ENCODE measurements at regions not wholly inside any gene's neighbourhood (a gene's known extent, or its start where the extent isn't known, plus 50 kb on each side); places are given as distances from the start of the nearest gene placed in this dataset.

DNA sequence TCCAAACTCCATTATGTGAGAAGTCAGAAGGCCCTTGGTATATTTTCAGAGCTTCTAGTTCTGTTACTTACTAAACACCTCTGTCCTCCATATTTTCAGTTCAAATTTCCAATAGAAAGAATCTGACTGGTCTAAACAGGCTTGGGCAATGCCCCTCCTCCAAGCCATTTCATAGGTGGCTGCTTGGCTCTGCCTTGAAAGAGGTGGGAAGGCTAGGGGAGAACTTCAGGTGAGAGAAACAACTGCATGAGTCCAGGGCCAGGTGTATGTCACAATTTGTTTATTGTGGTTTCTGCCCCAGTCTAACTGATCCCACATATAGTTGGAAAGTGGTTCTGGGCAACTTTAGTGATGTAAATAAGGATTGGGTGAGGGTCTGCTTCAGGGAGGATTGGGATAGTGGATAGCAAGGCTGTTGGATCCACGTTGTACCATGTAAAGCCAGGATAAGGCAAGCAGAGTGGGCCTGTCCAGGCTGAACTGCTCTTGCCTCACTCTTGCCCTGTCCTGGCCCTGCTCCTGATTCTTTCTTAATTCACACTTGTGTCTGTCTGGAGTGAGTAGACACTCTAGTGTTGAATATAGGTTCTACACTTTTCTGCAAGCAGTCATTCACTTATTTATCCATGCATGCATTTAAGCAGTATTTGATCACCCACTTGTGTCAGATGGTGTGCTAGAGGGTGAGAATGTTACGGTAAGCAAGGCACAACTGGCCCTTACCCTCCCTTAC, 67.5 kb upstream of the COMTD1 start:
- ATAC-seq (no peak), DNase-seq (ENCODE audit: low spot score in 2 of 2) (no peak)
- Mint-ChIP-seq H3K27ac (no peak overlapping the region), H3K36me3 (peaks cover 0 to 5% of the 10 kb centered on the region in 2 donors), H3K9me3 (peaks cover under 1 to 5% of the 10 kb centered on the region in 2 donors)

DNA sequence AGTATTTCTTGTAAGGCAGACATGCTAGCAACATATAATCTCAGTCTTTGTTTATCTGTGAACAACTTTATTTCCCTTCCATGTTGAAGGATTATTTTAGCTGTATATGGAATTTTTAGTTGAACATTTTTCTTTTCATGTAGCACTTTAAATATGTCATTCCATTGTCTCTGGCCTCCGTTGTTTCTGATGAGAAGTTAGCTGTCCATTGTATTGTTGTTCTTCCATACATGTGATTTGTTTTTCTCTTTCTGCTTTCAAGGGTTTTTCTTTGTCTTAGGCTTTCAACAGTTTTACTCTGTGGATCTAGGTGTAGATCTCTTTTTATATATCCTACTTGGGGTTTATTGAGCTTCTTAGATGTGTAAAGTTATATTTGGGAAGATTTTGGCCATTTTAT, 66.3 kb upstream of the COMTD1 start:
- Mint-ChIP-seq H3K9me3 (peaks cover 0 to 5% of the 10 kb centered on the region in 2 donors), H3K27ac (no peak overlapping the region), H3K36me3 (peaks cover 0 to 5% of the 10 kb centered on the region in 2 donors)
- ATAC-seq (no peak), DNase-seq (ENCODE audit: low spot score in 2 of 2) (no peak)

- H3K9me3 Mint-ChIP-seq = no peaks in the 10 kb centered on the region
- ATAC-seq (peak in 1 of 2 donors; percentile 41), DNase-seq (ENCODE audit: low spot score in 2 of 2) (no peak)
- no peak overlapping the region for H3K27ac Mint-ChIP-seq
- H3K36me3 Mint-ChIP-seq = no peaks in the 10 kb centered on the region
Observed at GRCh38 chr10:75297021-75297599, 61.4 kb upstream of the COMTD1 start.

- Mint-ChIP-seq H3K36me3 (no peaks in the 10 kb centered on the region), H3K9me3 (no peaks in the 10 kb centered on the region), H3K27ac (no peak overlapping the region)
- no peak for ATAC-seq
- DNase-seq (ENCODE audit: low spot score in 2 of 2) = no peak
Observed at GRCh38 chr10:75295868-75296441, 60.2 kb upstream of the COMTD1 start.

- ATAC-seq = peak; percentile 96 to 98
- DNase-seq (ENCODE audit: low spot score in 2 of 2) = peak; percentile 78 to 81
- Mint-ChIP-seq H3K36me3 (peaks cover 0 to 6% of the 10 kb centered on the region in 2 donors), H3K27ac (peak overlapping the region in 1 of 2 donors; percentile 77), H3K9me3 (peaks cover 4 to 6% of the 10 kb centered on the region in 2 donors)
Observed at GRCh38 chr10:75294866-75295701, 59.3 kb upstream of the COMTD1 start.

- Mint-ChIP-seq H3K36me3 (peaks cover 0 to 9% of the 10 kb centered on the region in 2 donors), H3K9me3 (peaks cover 7 to 9% of the 10 kb centered on the region in 2 donors), H3K27ac (peak overlapping the region in 1 of 2 donors; percentile 77)
- DNase-seq (ENCODE audit: low spot score in 2 of 2) (no peak), ATAC-seq (no peak)
Observed at GRCh38 chr10:75294518-75294865, 58.7 kb upstream of the COMTD1 start.

DNA sequence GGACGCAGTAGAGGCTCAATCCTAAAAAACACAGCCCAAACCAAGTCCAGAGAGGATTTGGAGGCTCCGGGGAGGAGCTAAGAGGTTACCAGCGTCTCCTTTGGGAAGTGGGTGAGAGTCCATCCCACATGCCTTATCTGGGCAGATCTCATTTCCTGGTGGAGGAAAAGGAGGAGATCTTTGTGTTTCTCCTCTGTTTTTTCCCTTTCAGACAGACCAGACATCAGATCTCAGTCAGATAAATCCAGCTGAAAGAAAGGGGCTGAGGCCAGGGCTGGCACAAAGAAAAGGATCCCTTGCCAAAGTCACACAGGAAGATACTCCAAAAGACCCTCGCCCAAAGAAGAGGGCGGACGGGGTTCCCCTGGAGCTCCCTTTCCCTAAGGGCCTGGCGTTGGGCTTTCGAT, 58.3 kb upstream of the COMTD1 start:
- no peak for ATAC-seq
- no peak for DNase-seq (ENCODE audit: low spot score in 2 of 2)
- no peak overlapping the region for H3K27ac Mint-ChIP-seq
- H3K9me3 Mint-ChIP-seq = peaks cover 7 to 9% of the 10 kb centered on the region in 2 donors
- peaks cover 0 to 9% of the 10 kb centered on the region in 2 donors for H3K36me3 Mint-ChIP-seq

- Mint-ChIP-seq H3K27ac (peak overlapping the region in 1 of 2 donors; percentile 26), H3K9me3 (peaks cover 7 to 9% of the 10 kb centered on the region in 2 donors), H3K36me3 (peaks cover 0 to 9% of the 10 kb centered on the region in 2 donors)
- DNase-seq (ENCODE audit: low spot score in 2 of 2) (no peak), ATAC-seq (no peak)
Observed at GRCh38 chr10:75293446-75293820, 57.7 kb upstream of the COMTD1 start.

GRCh38 chr10:75292794-75293445, 57.2 kb upstream of the COMTD1 start:
- peak overlapping the region in 1 of 2 donors; percentile 26 for H3K27ac Mint-ChIP-seq
- H3K9me3 Mint-ChIP-seq = peaks cover 7 to 9% of the 10 kb centered on the region in 2 donors
- ATAC-seq (no peak), DNase-seq (ENCODE audit: low spot score in 2 of 2) (no peak)
- H3K36me3 Mint-ChIP-seq = peaks cover 0 to 9% of the 10 kb centered on the region in 2 donors

DNA sequence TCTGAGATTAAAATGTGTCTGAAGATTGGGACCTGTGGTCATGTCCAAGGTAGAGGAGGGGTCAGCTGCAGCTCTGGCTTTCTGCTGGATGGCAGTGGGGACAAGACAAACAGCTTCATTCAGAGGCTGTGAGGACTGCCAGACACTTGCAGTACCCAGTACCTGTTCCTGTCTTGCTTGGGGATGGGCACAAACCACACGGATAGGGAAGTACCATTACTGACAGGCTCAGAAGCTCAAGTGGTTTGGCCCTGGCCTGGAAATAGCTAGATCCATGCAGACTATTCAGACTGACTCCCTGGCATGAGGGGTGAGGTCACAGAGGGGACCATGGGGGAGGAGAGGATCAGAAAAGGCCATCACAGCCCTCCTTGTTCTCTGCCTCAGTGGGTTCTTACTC, 56.0 kb upstream of the COMTD1 start:
- H3K27ac Mint-ChIP-seq = no peak overlapping the region
- H3K9me3 Mint-ChIP-seq = peaks cover 7 to 9% of the 10 kb centered on the region in 2 donors
- H3K36me3 Mint-ChIP-seq = peaks cover 0 to 9% of the 10 kb centered on the region in 2 donors
- no peak for DNase-seq (ENCODE audit: low spot score in 2 of 2)
- ATAC-seq = no peak

GRCh38 chr10:75288140-75288711, 52.5 kb upstream of the COMTD1 start:
- peaks cover 7 to 9% of the 10 kb centered on the region in 2 donors for H3K9me3 Mint-ChIP-seq

DNA sequence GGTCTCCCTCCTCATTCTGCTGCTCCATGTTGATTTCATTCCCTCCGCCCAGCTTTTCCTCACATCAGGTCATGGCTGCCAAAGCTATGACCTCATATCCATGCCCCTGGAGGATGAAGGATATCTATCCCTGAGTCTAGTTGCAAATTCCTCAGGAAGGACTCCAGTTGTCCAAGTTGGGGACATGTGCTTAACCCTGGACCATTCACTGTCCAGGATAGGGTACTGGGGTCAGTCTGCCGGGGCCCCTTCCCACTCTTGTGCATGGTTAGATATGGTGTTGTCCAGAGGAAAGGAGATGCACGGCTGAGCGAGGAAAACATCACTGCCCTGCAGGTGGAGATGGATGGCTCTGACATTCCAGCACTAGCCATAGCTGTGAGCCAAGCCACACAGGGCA, 51.9 kb upstream of the COMTD1 start:
- Mint-ChIP-seq H3K27ac (no peak overlapping the region), H3K9me3 (peaks cover 7 to 9% of the 10 kb centered on the region in 2 donors), H3K36me3 (peaks cover 0 to 9% of the 10 kb centered on the region in 2 donors)
- DNase-seq (ENCODE audit: low spot score in 2 of 2) (no peak), ATAC-seq (no peak)

More at GRCh38 chr10:75288140-75288711, 52.5 kb upstream of the COMTD1 start:
- ATAC-seq (no peak), DNase-seq (ENCODE audit: low spot score in 2 of 2) (no peak)
- H3K27ac Mint-ChIP-seq = no peak overlapping the region
- peaks cover 0 to 9% of the 10 kb centered on the region in 2 donors for H3K36me3 Mint-ChIP-seq

DNA sequence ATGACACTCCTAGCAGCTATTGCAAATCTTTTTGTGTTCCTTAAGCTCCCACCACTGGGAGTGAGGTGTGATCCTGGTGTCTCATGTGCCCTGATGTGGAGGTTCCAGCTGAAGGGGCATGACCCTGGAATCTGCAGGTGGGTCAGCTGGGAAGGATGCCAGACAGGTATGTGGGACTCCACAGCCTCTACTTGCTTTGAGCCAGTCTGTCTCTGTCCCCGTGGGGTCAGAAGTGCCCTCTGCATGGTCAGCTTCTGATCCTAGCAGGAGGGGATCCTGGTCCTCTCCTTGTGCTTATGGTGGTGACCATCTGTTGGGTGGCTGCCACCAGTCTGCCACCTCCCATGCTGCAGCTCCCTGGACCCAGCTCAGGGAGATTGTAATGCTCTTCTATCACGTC, 51.1 kb upstream of the COMTD1 start:
- Mint-ChIP-seq H3K36me3 (peaks cover 0 to 9% of the 10 kb centered on the region in 2 donors), H3K9me3 (peaks cover 7 to 9% of the 10 kb centered on the region in 2 donors), H3K27ac (no peak overlapping the region)
- no peak for DNase-seq (ENCODE audit: low spot score in 2 of 2)
- ATAC-seq = no peak
